Activated CD4-positive, alpha-beta T cell treated with anti-CD3 and anti-CD28 coated beads for 36 hours (primary cell): ENCODE measurements at regions not wholly inside any gene's neighbourhood (a gene's known extent, or its start where the extent isn't known, plus 50 kb on each side); places are given as distances from the start of the nearest gene placed in this dataset.

Experiments
- ATAC-seq: fragments of 200-7000 bp; cut with Tn5 transposase; one replicate; pipeline ENCODE4 v1.10.0; 2021; ENCODE audit warnings: mild to moderate bottlenecking, moderate library complexity
- CTCF ChIA-PET: fragments of 350-600 bp; sonication (Branson Sonifier 250); formaldehyde crosslinking; loops from one replicate; lab custom pipeline; 2021; ENCODE audit warnings: antibody characterized with exemption; lab: Charles Lee
- POLR2A ChIA-PET: fragments of 350-600 bp; sonication (Branson Sonifier 250); formaldehyde crosslinking; loops from one replicate; lab custom pipeline; 2021; ENCODE audit warnings: antibody characterized with exemption, inconsistent platforms; lab: Charles Lee
- DNase-seq: peaks from one replicate; pipeline ENCODE4 v3.0.0-alpha.2; 2020
- H3K27ac Mint-ChIP-seq: one replicate; pipeline ENCODE4 v1.8.0; 2021; ENCODE audit warnings: mixed read lengths
- H3K27me3 Mint-ChIP-seq: one replicate; pipeline ENCODE4 v1.8.0; 2021; ENCODE audit warnings: mixed read lengths
- H3K36me3 Mint-ChIP-seq: one replicate; pipeline ENCODE4 v1.8.0; 2021; ENCODE audit warnings: low read depth, mixed read lengths
- H3K4me1 Mint-ChIP-seq: one replicate; pipeline ENCODE4 v1.8.0; 2021; ENCODE audit warnings: mixed read lengths
- H3K4me3 Mint-ChIP-seq: one replicate; pipeline ENCODE4 v1.8.0; 2021; ENCODE audit warnings: mild to moderate bottlenecking, moderate library complexity, mixed read lengths
- H3K9me3 Mint-ChIP-seq: one replicate; pipeline ENCODE4 v1.8.0; 2021; ENCODE audit warnings: low read depth, mixed read lengths
- intact Hi-C, 2 experiments: fragments of 100-400 bp; cut with DNase I in 1 of 2; cut with micrococcal nuclease in 1 of 2; formaldehyde crosslinking; loops; one replicate each; pipeline versions ENCODE4 v1.14.2 to v1.15.1; 2022 to 2024; cut with DNase I, micrococcal nuclease

DNA sequence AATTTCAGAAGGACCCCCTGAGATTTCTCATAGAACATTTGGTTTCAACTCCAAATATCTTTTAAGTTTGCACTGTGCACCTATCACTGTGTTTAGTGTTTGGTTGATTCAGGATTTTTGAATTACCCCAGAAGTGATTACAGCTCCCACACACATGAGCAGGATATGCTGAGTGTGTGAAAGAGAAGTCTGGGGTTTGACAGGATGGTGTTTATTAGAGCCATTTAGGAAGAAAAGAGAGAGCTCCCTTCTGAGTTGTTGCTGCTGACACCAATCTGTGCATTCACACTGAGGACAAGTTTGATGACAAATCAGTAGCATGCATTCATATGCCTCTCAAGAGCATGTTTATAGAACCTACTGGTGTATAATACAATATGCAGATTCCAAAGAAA is 118.1 kb downstream of the RPL22L1 start:
- POLR2A ChIA-PET: no interaction called here
- peaks cover 42% of the 10 kb centered on the region for H3K27me3 Mint-ChIP-seq

DNA sequence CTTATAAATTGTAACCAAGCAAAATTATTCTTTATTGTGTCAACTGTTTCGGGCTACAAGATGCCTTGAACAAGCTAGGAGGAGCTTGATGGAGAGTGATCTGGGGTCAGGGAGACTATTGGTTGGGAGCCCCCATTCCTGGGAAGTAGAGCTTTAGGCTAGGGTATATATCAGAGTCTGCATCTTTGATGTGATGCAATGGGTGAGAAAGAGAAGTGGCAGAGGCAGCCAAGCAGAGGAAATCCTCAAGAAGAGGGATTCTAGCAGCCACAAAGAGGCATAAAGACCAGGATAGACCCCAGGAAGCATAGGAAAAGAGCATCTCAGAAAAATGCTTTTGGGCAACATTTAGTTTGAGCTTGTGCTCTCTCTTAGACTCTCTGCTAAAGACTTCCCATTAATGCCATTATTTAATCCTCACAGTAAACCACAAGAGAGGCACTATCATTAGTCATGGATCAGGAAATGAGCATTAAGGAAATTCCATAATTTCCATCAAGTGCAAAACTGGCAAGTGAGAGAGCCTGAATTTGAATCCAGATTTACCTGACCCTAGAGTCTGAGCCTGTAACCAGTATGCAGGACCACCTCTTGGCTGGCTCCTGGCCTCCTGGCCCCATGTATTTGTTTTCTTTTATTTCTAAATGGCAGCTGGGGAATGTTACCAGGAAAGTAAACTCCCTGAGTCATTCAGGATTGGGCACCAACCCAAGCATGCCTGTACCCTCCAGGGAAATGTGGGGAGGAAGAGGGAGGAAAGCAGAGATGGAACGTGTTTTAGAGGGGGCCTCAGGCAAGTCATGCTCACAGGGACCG is 118.7 kb downstream of the RPL22L1 start:
- peaks cover 47% of the 10 kb centered on the region for H3K27me3 Mint-ChIP-seq

More for the DNA sequence above, 118.1 kb downstream of the RPL22L1 start:
- no peak for ATAC-seq
- CTCF ChIA-PET: no interaction called here
- Mint-ChIP-seq H3K4me1 (no peaks in the 10 kb centered on the region), H3K9me3 (no peaks in the 10 kb centered on the region), H3K36me3 (no peaks in the 10 kb centered on the region), H3K27ac (no peak overlapping the region), H3K4me3 (no peak overlapping the region)
- DNase-seq: no peak
- intact Hi-C loops: no loop called here

DNA sequence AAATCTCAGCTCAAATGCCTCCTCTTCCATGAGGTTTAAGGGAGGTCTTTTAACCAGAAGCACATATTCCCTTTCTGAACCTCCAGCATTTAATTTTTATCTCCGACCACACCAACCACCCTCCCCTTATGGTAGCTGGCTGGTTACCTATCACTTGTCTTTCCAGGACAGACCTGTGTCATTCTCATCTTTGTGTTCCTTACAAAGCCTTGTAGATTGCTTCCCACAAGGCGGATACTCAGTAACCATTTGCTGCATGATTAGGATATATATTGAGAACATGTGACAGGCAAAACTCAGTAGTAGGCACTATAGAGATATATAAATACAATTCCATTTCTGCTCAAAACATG is 119.5 kb downstream of the RPL22L1 start:
- H3K36me3 Mint-ChIP-seq: no peaks in the 10 kb centered on the region
- H3K4me1 Mint-ChIP-seq: no peaks in the 10 kb centered on the region
- ChIA-PET POLR2A (no interaction called here), CTCF (interaction anchor here (1.1 kb wide), 1 partner anchor 29 kb away, joined by 3 read pairs; no protein-coding TSS in a partner anchor)
- H3K4me3 Mint-ChIP-seq: no peak overlapping the region
- no peak for DNase-seq
- ATAC-seq: no peak
- intact Hi-C loops: no loop called here
- no peaks in the 10 kb centered on the region for H3K9me3 Mint-ChIP-seq
- peaks cover 49% of the 10 kb centered on the region for H3K27me3 Mint-ChIP-seq
- H3K27ac Mint-ChIP-seq: no peak overlapping the region

More for the DNA sequence above, 118.7 kb downstream of the RPL22L1 start:
- Mint-ChIP-seq H3K4me3 (no peak overlapping the region), H3K4me1 (no peaks in the 10 kb centered on the region), H3K36me3 (no peaks in the 10 kb centered on the region), H3K9me3 (no peaks in the 10 kb centered on the region), H3K27ac (no peak overlapping the region)
- ChIA-PET CTCF (interaction anchor here (1.1 kb wide), 1 partner anchor 29 kb away, joined by 3 read pairs; no protein-coding TSS in a partner anchor), POLR2A (no interaction called here)
- no peak for ATAC-seq
- DNase-seq: no peak
- intact Hi-C loops: no loop called here

DNA sequence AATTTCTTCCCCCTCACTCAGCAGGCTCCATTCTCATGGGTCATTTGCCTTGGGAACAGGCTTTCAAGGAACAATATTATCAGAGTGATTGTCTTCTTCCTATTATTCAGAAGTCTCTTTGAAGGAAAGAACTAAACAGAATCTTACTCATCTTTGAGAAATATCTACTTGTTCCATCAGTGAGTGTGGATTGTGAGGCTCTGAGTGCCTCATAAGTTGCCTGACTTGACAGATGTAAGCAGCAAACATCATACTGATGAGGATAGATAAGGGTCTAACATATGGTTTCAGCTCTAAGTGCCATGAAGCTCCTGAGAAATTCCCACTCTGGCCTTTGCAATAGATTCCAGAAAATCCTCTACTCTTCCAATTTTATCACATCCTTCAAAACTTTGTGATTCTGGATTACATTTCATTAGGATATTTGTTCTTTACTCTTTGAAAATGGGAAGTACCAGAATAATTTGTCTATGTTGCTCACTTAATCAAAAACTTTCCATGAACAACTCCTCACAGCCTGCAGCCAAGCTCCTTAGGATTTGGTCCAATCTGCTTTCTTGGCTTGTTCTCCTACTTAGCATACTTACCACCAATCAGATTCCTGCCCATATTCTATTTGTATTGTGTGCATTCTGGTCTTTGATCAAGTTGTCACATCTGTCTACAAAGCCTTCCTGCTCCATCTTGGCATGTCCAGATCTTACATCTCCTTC is 120.1 kb downstream of the RPL22L1 start:
- Mint-ChIP-seq H3K27me3 (peaks cover 49% of the 10 kb centered on the region), H3K4me1 (no peaks in the 10 kb centered on the region), H3K36me3 (no peaks in the 10 kb centered on the region), H3K4me3 (no peak overlapping the region), H3K9me3 (no peaks in the 10 kb centered on the region), H3K27ac (no peak overlapping the region)
- no peak for DNase-seq
- intact Hi-C loops: no loop called here
- ATAC-seq: no peak
- POLR2A ChIA-PET: no interaction called here
- CTCF ChIA-PET: interaction anchor here (1.1 kb wide), 1 partner anchor 28 kb away, joined by 3 read pairs; no protein-coding TSS in a partner anchor

GRCh38 chr3:170749185-170749584 is 120.8 kb downstream of the RPL22L1 start:
- no peak overlapping the region for H3K4me3 Mint-ChIP-seq
- H3K9me3 Mint-ChIP-seq: no peaks in the 10 kb centered on the region
- DNase-seq (no peak), ATAC-seq (no peak)
- H3K27ac Mint-ChIP-seq: no peak overlapping the region
- H3K4me1 Mint-ChIP-seq: no peaks in the 10 kb centered on the region
- intact Hi-C loops: no loop called here
- CTCF ChIA-PET: no interaction called here
- H3K36me3 Mint-ChIP-seq: no peaks in the 10 kb centered on the region
- POLR2A ChIA-PET: no interaction called here
- H3K27me3 Mint-ChIP-seq: peaks cover 46% of the 10 kb centered on the region

DNA sequence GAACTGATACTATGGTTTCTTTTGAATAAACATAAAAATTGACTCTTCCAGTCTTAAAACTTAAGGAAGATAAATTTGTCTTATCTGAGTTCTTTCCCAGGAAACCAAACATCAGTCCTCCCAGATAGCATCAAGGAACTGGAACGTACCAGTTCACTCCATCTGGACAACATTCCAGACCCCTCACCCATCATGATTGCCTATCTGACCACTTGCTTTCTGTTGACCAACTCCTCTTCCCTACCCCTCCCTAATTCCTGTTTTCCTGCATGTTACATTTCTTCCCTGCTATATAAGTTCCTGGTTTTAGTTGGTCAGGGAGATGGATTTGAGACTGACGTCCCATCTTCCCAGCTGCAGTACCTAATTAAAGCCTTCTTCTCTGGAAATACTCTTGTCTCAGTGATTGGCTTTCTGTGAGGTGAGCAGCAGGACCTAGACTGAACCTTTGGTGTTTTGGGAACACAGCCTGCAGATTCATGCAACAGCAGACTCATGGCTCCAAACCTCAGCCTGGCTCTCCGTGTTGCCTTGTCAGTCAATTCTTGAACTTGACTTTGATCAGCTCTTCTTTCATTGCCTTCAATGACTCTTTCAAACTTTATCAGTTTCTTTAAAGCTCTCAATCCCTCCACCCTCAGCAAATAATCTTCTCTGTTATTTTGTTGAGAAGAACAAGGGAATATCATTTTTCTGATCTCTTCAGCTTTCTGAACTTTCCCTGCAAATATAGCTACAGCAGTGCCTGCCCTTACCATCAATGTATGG is 123.6 kb downstream of the RPL22L1 start:
- H3K4me3 Mint-ChIP-seq: no peak overlapping the region
- intact Hi-C loops: no loop called here
- ATAC-seq: no peak
- ChIA-PET POLR2A (no interaction called here), CTCF (interaction anchor here (1.4 kb wide), 2 partner anchors 8 to 65 kb away, joined by 4 to 6 read pairs; no protein-coding TSS in a partner anchor)
- H3K9me3 Mint-ChIP-seq: no peaks in the 10 kb centered on the region
- DNase-seq: no peak
- no peaks in the 10 kb centered on the region for H3K4me1 Mint-ChIP-seq
- H3K27ac Mint-ChIP-seq: no peak overlapping the region
- H3K27me3 Mint-ChIP-seq: peaks cover 35% of the 10 kb centered on the region
- H3K36me3 Mint-ChIP-seq: no peaks in the 10 kb centered on the region

GRCh38 chr3:170745211-170745718 is 124.7 kb downstream of the RPL22L1 start:
- Mint-ChIP-seq H3K27me3 (peaks cover 31% of the 10 kb centered on the region), H3K36me3 (no peaks in the 10 kb centered on the region), H3K4me3 (no peak overlapping the region), H3K27ac (no peak overlapping the region), H3K9me3 (no peaks in the 10 kb centered on the region), H3K4me1 (no peaks in the 10 kb centered on the region)
- no peak for ATAC-seq
- DNase-seq: no peak
- intact Hi-C loops: no loop called here
- CTCF ChIA-PET: no interaction called here
- POLR2A ChIA-PET: no interaction called here

- ATAC-seq (no peak), DNase-seq (no peak)
- CTCF ChIA-PET: interaction anchor here (0.6 to 1.1 kb wide), 3 partner anchors 69 to 256 kb away, joined by 3 read pairs; no protein-coding TSS in a partner anchor
- no peak overlapping the region for H3K27ac Mint-ChIP-seq
- no peaks in the 10 kb centered on the region for H3K9me3 Mint-ChIP-seq
- POLR2A ChIA-PET: no interaction called here
- H3K4me3 Mint-ChIP-seq: no peak overlapping the region
- H3K27me3 Mint-ChIP-seq: peaks cover 19% of the 10 kb centered on the region
- H3K4me1 Mint-ChIP-seq: no peaks in the 10 kb centered on the region
- intact Hi-C loops: no loop called here
- H3K36me3 Mint-ChIP-seq: no peaks in the 10 kb centered on the region
Observed at GRCh38 chr3:170741756-170742529, 128.1 kb downstream of the RPL22L1 start.

DNA sequence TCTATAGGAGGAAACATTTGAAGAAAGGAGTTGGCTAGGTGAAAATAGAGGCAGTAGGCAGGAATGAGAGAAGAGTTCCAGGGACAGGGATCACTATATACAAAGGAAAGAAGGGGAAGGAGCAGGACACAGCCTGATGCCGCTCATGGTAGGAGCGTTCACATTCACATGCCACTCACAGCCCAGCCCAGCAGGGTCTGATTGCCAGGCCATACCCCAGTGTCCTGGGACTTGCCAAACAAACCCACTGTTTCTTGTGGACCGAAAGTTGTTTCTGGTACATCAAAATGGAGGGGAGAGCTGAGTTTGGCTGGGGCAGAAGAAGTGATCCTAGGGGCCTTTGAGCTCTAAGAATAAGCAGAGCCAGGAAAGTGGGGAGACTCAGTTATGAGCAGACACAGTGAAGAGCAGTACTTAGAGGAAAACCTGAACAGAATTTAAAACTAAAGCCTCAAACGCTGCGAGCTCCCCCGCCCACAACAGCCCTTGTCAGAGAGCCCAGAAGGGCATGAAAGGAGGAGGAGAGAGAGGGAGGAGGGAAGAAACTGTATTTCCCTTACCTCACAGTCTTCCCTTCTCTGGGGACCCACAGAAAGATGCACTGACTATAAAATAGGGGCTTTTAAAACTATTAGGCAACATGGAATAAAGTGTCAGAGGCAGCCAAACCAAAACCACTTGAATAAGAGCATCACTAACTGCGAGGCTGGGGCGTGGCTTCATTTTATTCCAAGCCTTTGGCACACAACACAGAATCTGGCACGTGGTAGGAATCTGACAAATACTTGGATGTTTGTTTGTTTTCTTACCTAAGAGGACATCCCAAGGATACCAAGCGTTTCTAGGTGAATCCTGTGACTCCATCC is 129.0 kb downstream of the RPL22L1 start:
- Mint-ChIP-seq H3K27ac (no peak overlapping the region), H3K27me3 (peaks cover 11% of the 10 kb centered on the region), H3K36me3 (no peaks in the 10 kb centered on the region), H3K9me3 (no peaks in the 10 kb centered on the region), H3K4me1 (no peaks in the 10 kb centered on the region), H3K4me3 (no peak overlapping the region)
- ChIA-PET CTCF (no interaction called here), POLR2A (no interaction called here)
- ATAC-seq: no peak
- intact Hi-C loops: no loop called here
- DNase-seq: no peak

GRCh38 chr3:170740285-170740684 is 129.7 kb downstream of the RPL22L1 start:
- Mint-ChIP-seq H3K27me3 (peaks cover 14% of the 10 kb centered on the region), H3K36me3 (no peaks in the 10 kb centered on the region), H3K4me3 (no peak overlapping the region), H3K4me1 (no peaks in the 10 kb centered on the region), H3K9me3 (no peaks in the 10 kb centered on the region), H3K27ac (no peak overlapping the region)
- ChIA-PET POLR2A (no interaction called here), CTCF (no interaction called here)
- intact Hi-C loops: no loop called here
- ATAC-seq: no peak
- DNase-seq: no peak
